GM10248 (cell line): ENCODE measurements at regions not wholly inside any gene's neighbourhood (a gene's known extent, or its start where the extent isn't known, plus 50 kb on each side); places are given as distances from the start of the nearest gene placed in this dataset.

Source experiments
- CTCF ChIA-PET: fragments of 300-600 bp; sonication (Branson Sonifier 250); formaldehyde crosslinking; extraction: SDS; loops from one replicate; lab custom pipeline; 2021; ENCODE audit warnings: antibody characterized with exemption; lab: Yijun Ruan, JAX
- POLR2A ChIA-PET: fragments of 350-650 bp; sonication (Branson Sonifier 250); formaldehyde crosslinking; extraction: SDS; loops from one replicate; lab custom pipeline; 2020; ENCODE audit warnings: antibody characterized with exemption; lab: Yijun Ruan, JAX
- DNase-seq: peaks from one replicate; pipeline ENCODE4 v3.0.0; 2012; ENCODE audit errors: extremely low spot score
- TF ChIP-seq, protein P1 (sequence below): IDR thresholded peaks from 2 replicates; pipeline ENCODE4 v1.5.1; 2012; ENCODE audit warnings: mild to moderate bottlenecking, low read depth; ENCODE audit errors: extremely low read depth, missing control alignments, control extremely low read depth

DNA sequence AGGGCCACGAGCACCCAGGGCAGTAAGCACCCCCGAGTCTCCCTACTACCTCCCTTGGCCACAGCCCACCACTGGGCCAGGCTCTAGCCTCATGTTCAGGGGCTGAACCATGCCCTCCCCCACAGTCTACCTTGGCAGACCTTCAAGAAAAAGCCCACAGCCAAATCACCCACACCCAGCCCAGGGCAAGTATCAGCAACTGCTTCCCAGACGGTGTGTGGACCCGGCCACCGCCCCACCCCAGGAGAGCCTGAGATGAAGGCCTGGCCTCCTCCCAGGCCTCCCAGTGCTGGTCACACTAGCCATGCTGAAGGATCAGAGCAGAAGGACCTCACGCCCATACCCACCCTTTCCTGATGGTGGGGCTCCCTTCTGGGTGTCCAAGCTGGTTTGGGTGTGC is 92.0 kb upstream of the LINGO1 start:
- no peak for DNase-seq
- ChIA-PET POLR2A (no interaction called here), CTCF (no interaction called here)
- TF ChIP-seq, protein P1, sequence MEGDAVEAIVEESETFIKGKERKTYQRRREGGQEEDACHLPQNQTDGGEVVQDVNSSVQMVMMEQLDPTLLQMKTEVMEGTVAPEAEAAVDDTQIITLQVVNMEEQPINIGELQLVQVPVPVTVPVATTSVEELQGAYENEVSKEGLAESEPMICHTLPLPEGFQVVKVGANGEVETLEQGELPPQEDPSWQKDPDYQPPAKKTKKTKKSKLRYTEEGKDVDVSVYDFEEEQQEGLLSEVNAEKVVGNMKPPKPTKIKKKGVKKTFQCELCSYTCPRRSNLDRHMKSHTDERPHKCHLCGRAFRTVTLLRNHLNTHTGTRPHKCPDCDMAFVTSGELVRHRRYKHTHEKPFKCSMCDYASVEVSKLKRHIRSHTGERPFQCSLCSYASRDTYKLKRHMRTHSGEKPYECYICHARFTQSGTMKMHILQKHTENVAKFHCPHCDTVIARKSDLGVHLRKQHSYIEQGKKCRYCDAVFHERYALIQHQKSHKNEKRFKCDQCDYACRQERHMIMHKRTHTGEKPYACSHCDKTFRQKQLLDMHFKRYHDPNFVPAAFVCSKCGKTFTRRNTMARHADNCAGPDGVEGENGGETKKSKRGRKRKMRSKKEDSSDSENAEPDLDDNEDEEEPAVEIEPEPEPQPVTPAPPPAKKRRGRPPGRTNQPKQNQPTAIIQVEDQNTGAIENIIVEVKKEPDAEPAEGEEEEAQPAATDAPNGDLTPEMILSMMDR = no peak

DNA sequence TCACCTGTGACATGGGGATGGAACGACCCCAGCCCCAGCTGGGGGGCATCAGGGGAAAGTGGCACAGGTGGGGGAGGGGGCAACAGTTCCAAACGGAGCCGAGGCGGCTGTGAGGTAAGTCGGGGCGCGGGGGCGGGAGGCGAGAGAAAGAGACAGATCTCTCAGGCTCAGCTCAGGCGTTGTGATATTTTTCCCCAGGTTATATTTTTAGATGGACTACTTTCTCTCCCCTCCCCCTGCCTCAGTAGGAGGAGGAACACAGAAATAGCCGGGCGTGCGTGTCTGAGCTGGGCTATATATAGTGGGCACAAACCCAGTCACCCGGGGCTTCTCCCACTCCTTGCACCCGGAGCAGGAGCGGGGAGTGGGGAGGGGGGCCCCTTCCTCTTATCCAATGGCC is 91.0 kb upstream of the LINGO1 start:
- ChIA-PET CTCF (no interaction called here), POLR2A (no interaction called here)
- no peak for DNase-seq
- TF ChIP-seq, protein P1 = no peak

DNA sequence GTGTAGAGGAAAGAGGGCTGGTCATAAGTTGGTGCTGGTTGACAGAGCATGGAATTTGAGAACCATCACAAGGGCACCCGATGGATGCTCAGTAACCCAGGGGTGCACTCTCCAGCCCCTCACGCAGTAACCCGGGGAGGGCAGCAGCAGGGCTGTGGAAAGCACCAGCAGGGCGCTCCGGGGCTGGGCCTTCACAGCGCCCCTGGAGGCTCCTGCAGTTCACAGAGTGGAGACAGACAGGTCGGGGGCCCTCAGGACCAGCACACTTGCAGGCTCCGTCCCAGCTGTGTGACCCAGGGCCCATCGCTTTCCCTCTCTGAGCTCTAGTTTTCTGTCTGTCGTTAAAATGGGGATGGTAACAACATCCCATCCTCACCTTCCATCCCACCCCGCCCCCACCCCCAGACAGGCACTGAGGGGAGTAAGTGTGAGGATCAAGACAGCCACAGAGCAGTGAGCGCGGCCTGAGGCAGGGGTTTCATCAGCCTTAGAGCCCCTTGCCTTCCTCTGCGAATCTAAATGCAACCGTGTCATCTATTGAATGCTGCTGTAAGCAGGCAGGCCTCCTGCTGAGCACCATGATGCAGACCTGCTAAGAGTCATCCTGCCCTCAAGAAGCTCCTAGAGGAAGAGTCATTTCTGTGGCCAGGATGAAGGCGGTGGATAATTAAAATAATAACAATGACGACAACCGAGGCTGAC is 90.2 kb upstream of the LINGO1 start:
- POLR2A ChIA-PET = no interaction called here
- DNase-seq = no peak
- CTCF ChIA-PET = interaction anchor here (1.1 kb wide), 1 partner anchor 90 kb away, joined by 3 read pairs; no protein-coding TSS in a partner anchor
- TF ChIP-seq, protein P1 = no peak

DNA sequence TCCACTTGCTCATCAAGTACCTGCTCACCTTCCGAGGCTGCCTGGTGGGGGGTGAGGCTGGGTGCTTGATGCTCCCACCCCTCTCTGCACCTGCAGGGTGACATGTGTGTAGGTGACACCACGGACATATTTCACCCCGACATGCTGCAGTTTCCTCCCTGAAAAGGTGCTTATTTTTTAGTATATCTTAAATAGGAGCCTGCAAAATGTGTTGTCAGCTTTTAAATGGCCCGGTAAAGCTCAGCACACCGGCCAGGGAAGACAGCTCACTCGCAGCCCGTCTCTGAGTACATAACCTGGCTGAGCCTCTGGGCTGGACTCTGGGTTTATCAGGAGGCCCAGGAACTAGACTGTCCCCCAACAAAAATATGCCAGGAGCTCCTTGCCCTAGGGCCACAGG is 89.3 kb upstream of the LINGO1 start:
- no peak for DNase-seq
- ChIA-PET POLR2A (no interaction called here), CTCF (interaction anchor here (1.1 kb wide), 1 partner anchor 89 kb away, joined by 3 read pairs; no protein-coding TSS in a partner anchor)
- TF ChIP-seq, protein P1 = no peak

DNA sequence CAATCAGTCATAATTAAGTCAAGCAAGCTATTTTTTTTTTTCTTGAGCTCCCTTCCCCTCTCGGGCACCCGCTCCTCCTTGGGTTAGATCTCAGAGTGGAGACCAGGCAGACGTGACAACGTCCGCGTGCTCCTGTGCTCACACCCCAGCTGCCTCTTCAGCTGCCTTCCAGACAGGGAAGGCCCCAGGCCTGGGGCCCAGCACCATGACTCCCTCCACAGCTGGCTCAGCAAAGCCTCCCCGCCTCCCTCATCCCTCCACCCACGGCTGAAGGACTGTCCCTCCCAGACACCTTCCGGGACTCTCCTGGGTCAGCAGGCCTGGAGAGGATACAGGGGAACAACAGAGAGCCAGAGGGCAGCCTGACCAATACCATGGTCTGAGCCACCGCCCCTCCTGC is 87.9 kb upstream of the LINGO1 start:
- DNase-seq = no peak
- CTCF ChIA-PET = interaction anchor here (1.0 to 1.1 kb wide), 2 partner anchors 12 to 20 kb away, joined by 3 to 4 read pairs; no protein-coding TSS in a partner anchor
- POLR2A ChIA-PET = no interaction called here
- TF ChIP-seq, protein P1 = no peak

DNA sequence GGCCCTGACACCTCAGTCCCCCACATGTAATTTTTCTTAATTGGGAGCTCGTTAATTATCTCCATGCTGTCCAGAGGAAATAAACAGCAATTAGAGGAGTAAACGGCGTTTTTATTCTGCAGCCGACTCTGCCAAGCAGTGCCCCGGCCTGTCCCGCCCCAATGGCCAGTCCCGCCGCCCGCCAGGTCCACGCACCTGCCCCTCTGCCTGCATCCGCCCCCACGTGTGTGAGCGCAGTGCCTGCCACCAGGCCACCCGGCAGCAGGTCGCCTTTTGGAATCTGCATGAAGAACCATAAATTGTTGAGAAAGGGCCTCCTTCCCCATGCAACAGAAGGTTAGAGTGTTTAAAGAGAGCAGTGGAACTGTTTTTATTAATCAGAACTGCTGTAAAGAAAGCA is 87.5 kb upstream of the LINGO1 start:
- ChIA-PET CTCF (interaction anchor here (1.0 to 1.1 kb wide), 2 partner anchors 12 to 21 kb away, joined by 3 to 4 read pairs; no protein-coding TSS in a partner anchor), POLR2A (no interaction called here)
- no peak for DNase-seq
- TF ChIP-seq, protein P1 = no peak

DNA sequence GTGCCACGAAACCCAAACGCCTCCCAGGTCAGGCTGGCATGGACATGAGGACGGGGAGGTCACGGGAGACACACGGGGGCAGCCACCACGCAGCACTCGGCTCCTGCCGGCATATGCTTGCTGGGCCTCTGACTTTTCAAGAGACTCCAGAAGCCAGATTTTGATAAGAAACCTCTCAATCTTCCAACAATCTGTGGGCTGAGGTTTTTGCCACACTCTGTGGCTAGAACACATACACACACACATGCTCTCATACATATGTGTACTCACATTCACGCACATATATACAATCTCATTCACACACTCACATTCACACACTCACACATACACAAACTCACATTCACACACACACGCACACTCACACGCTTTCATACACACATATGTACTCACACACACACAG is 86.7 kb upstream of the LINGO1 start:
- POLR2A ChIA-PET = no interaction called here
- no peak for DNase-seq
- CTCF ChIA-PET = interaction anchor here (1.0 kb wide), 1 partner anchor 22 kb away, joined by 3 read pairs; no protein-coding TSS in a partner anchor
- TF ChIP-seq, protein P1 = no peak
